ENCODE measurements at regions not wholly inside any gene's neighbourhood (a gene's known extent, or its start where the extent isn't known, plus 50 kb on each side); places are given as distances from the start of the nearest gene placed in this dataset.

- H3K9ac ChIP-seq (ENCODE audit: low read depth, low read length): no peak overlapping the region
- H3K27me3 ChIP-seq (ENCODE audit: insufficient read depth, low read length): no peaks in the 10 kb centered on the region
- no peak overlapping the region for H3K27ac ChIP-seq (ENCODE audit: low read depth, low read length)
- H3K36me3 ChIP-seq (ENCODE audit: insufficient read depth, low read length): no peaks in the 10 kb centered on the region
- H3K4me3 ChIP-seq (ENCODE audit: low read length): no peak overlapping the region
- H3K9me3 ChIP-seq (ENCODE audit: insufficient read depth, low read depth, low read length): peaks cover under 1% of the 10 kb centered on the region; the same call in 1 of the 2 replicates
- 82% methylated on average over 8 of the region's 9 CpGs for WGBS
- no peaks in the 10 kb centered on the region for H3K4me1 ChIP-seq (ENCODE audit: insufficient read depth, low read length)
Measured at GRCh38 chr10:128469515-128469914, 343.3 kb upstream of the MKI67 start.

- 92% methylated on average over 34 of the region's 34 CpGs for WGBS
Measured at GRCh38 chr10:128470321-128470965, 344.2 kb upstream of the MKI67 start.

GRCh38 chr10:128471151-128471550, 344.9 kb upstream of the MKI67 start:
- Histone ChIP-seq H3K4me1 (ENCODE audit: insufficient read depth, low read length) (no peaks in the 10 kb centered on the region), H3K9me3 (ENCODE audit: insufficient read depth, low read depth, low read length) (no peaks in the 10 kb centered on the region), H3K36me3 (ENCODE audit: insufficient read depth, low read length) (no peaks in the 10 kb centered on the region), H3K9ac (ENCODE audit: low read depth, low read length) (no peak overlapping the region), H3K27me3 (ENCODE audit: insufficient read depth, low read length) (no peaks in the 10 kb centered on the region), H3K4me3 (ENCODE audit: low read length) (no peak overlapping the region), H3K27ac (ENCODE audit: low read depth, low read length) (no peak overlapping the region)
- 91% methylated on average over 12 of the region's 12 CpGs for WGBS

More at GRCh38 chr10:128470321-128470965, 344.2 kb upstream of the MKI67 start:
- Histone ChIP-seq H3K36me3 (ENCODE audit: insufficient read depth, low read length) (no peaks in the 10 kb centered on the region), H3K4me3 (ENCODE audit: low read length) (no peak overlapping the region), H3K27ac (ENCODE audit: low read depth, low read length) (no peak overlapping the region), H3K4me1 (ENCODE audit: insufficient read depth, low read length) (no peaks in the 10 kb centered on the region), H3K9me3 (ENCODE audit: insufficient read depth, low read depth, low read length) (no peaks in the 10 kb centered on the region), H3K27me3 (ENCODE audit: insufficient read depth, low read length) (no peaks in the 10 kb centered on the region), H3K9ac (ENCODE audit: low read depth, low read length) (no peak overlapping the region)

GRCh38 chr10:128472196-128472595, 346.0 kb upstream of the MKI67 start:
- Histone ChIP-seq H3K4me1 (ENCODE audit: insufficient read depth, low read length) (no peaks in the 10 kb centered on the region), H3K9me3 (ENCODE audit: insufficient read depth, low read depth, low read length) (no peaks in the 10 kb centered on the region), H3K27me3 (ENCODE audit: insufficient read depth, low read length) (no peaks in the 10 kb centered on the region), H3K9ac (ENCODE audit: low read depth, low read length) (no peak overlapping the region), H3K36me3 (ENCODE audit: insufficient read depth, low read length) (no peaks in the 10 kb centered on the region), H3K4me3 (ENCODE audit: low read length) (no peak overlapping the region), H3K27ac (ENCODE audit: low read depth, low read length) (no peak overlapping the region)
- 92% methylated on average over 11 of the region's 11 CpGs for WGBS

GRCh38 chr10:128473396-128473795, 347.2 kb upstream of the MKI67 start:
- Histone ChIP-seq H3K4me3 (ENCODE audit: low read length) (no peak overlapping the region), H3K27me3 (ENCODE audit: insufficient read depth, low read length) (no peaks in the 10 kb centered on the region), H3K27ac (ENCODE audit: low read depth, low read length) (no peak overlapping the region), H3K4me1 (ENCODE audit: insufficient read depth, low read length) (no peaks in the 10 kb centered on the region), H3K9me3 (ENCODE audit: insufficient read depth, low read depth, low read length) (no peaks in the 10 kb centered on the region), H3K36me3 (ENCODE audit: insufficient read depth, low read length) (no peaks in the 10 kb centered on the region), H3K9ac (ENCODE audit: low read depth, low read length) (no peak overlapping the region)
- WGBS: 90% methylated on average over 11 of the region's 11 CpGs

- WGBS: 85% methylated on average over 8 of the region's 8 CpGs
- Histone ChIP-seq H3K9me3 (ENCODE audit: insufficient read depth, low read depth, low read length) (no peaks in the 10 kb centered on the region), H3K4me1 (ENCODE audit: insufficient read depth, low read length) (no peaks in the 10 kb centered on the region), H3K27ac (ENCODE audit: low read depth, low read length) (no peak overlapping the region), H3K27me3 (ENCODE audit: insufficient read depth, low read length) (no peaks in the 10 kb centered on the region), H3K9ac (ENCODE audit: low read depth, low read length) (no peak overlapping the region), H3K4me3 (ENCODE audit: low read length) (no peak overlapping the region), H3K36me3 (ENCODE audit: insufficient read depth, low read length) (no peaks in the 10 kb centered on the region)
Measured at GRCh38 chr10:128473911-128474310, 347.7 kb upstream of the MKI67 start.

GRCh38 chr10:128474571-128474970, 348.3 kb upstream of the MKI67 start:
- Histone ChIP-seq H3K27ac (ENCODE audit: low read depth, low read length) (no peak overlapping the region), H3K9me3 (ENCODE audit: insufficient read depth, low read depth, low read length) (no peaks in the 10 kb centered on the region), H3K9ac (ENCODE audit: low read depth, low read length) (no peak overlapping the region), H3K27me3 (ENCODE audit: insufficient read depth, low read length) (no peaks in the 10 kb centered on the region), H3K4me3 (ENCODE audit: low read length) (no peak overlapping the region), H3K4me1 (ENCODE audit: insufficient read depth, low read length) (no peaks in the 10 kb centered on the region), H3K36me3 (ENCODE audit: insufficient read depth, low read length) (no peaks in the 10 kb centered on the region)
- 94% methylated on average over 6 of the region's 6 CpGs for WGBS

GRCh38 chr10:128475686-128476367, 349.6 kb upstream of the MKI67 start:
- H3K9me3 ChIP-seq (ENCODE audit: insufficient read depth, low read depth, low read length): no peaks in the 10 kb centered on the region
- no peaks in the 10 kb centered on the region for H3K27me3 ChIP-seq (ENCODE audit: insufficient read depth, low read length)
- no peak overlapping the region for H3K9ac ChIP-seq (ENCODE audit: low read depth, low read length)
- WGBS: 95% methylated on average over 24 of the region's 24 CpGs
- H3K4me3 ChIP-seq (ENCODE audit: low read length): no peak overlapping the region
- H3K36me3 ChIP-seq (ENCODE audit: insufficient read depth, low read length): no peaks in the 10 kb centered on the region
- no peaks in the 10 kb centered on the region for H3K4me1 ChIP-seq (ENCODE audit: insufficient read depth, low read length)
- H3K27ac ChIP-seq (ENCODE audit: low read depth, low read length): no peak overlapping the region

- H3K27ac ChIP-seq (ENCODE audit: low read depth, low read length): no peak overlapping the region
- no peaks in the 10 kb centered on the region for H3K27me3 ChIP-seq (ENCODE audit: insufficient read depth, low read length)
- H3K4me1 ChIP-seq (ENCODE audit: insufficient read depth, low read length): no peaks in the 10 kb centered on the region
- H3K9ac ChIP-seq (ENCODE audit: low read depth, low read length): no peak overlapping the region
- H3K4me3 ChIP-seq (ENCODE audit: low read length): no peak overlapping the region
- WGBS: 93% methylated on average over 7 of the region's 7 CpGs
- H3K36me3 ChIP-seq (ENCODE audit: insufficient read depth, low read length): no peaks in the 10 kb centered on the region
- H3K9me3 ChIP-seq (ENCODE audit: insufficient read depth, low read depth, low read length): no peaks in the 10 kb centered on the region
Measured at GRCh38 chr10:128476368-128476725, 350.1 kb upstream of the MKI67 start.

- no peaks in the 10 kb centered on the region for H3K9me3 ChIP-seq (ENCODE audit: insufficient read depth, low read depth, low read length)
Measured at GRCh38 chr10:128476845-128477244, 350.6 kb upstream of the MKI67 start.

GRCh38 chr10:128480601-128481000, 354.4 kb upstream of the MKI67 start:
- WGBS: 90% methylated on average over 9 of the region's 9 CpGs
- no peaks in the 10 kb centered on the region for H3K4me1 ChIP-seq (ENCODE audit: insufficient read depth, low read length)
- no peaks in the 10 kb centered on the region for H3K27me3 ChIP-seq (ENCODE audit: insufficient read depth, low read length)
- H3K4me3 ChIP-seq (ENCODE audit: low read length): no peak overlapping the region
- no peak overlapping the region for H3K27ac ChIP-seq (ENCODE audit: low read depth, low read length)
- H3K9me3 ChIP-seq (ENCODE audit: insufficient read depth, low read depth, low read length): no peaks in the 10 kb centered on the region
- no peaks in the 10 kb centered on the region for H3K36me3 ChIP-seq (ENCODE audit: insufficient read depth, low read length)
- H3K9ac ChIP-seq (ENCODE audit: low read depth, low read length): no peak overlapping the region

More at GRCh38 chr10:128476845-128477244, 350.6 kb upstream of the MKI67 start:
- H3K27me3 ChIP-seq (ENCODE audit: insufficient read depth, low read length): no peaks in the 10 kb centered on the region
- no peaks in the 10 kb centered on the region for H3K36me3 ChIP-seq (ENCODE audit: insufficient read depth, low read length)
- 91% methylated on average over 4 of the region's 4 CpGs for WGBS
- H3K4me3 ChIP-seq (ENCODE audit: low read length): no peak overlapping the region
- H3K27ac ChIP-seq (ENCODE audit: low read depth, low read length): no peak overlapping the region
- no peaks in the 10 kb centered on the region for H3K4me1 ChIP-seq (ENCODE audit: insufficient read depth, low read length)
- H3K9ac ChIP-seq (ENCODE audit: low read depth, low read length): no peak overlapping the region
